ENCODE measurements at regions not wholly inside any gene's neighbourhood (a gene's known extent, or its start where the extent isn't known, plus 50 kb on each side); places are given as distances from the start of the nearest gene placed in this dataset.

DNA sequence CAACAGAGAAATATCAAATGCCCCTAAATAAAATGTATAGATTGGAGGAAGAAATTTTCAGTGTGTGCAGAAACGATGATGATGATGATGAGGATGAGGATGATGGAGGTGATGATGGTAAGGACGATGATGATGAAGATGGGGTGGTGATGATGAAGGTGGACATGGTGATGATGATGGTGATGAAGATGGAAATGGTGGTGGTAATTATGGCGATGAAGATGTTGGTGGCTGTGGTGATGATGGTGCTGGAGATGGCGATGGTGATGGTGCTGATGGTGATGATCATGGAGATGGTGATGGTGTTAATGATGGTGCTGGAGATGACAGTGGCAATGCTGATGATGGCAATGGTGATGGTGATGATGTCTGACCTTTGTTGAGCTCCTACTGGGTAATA is 141.2 kb downstream of the DHX35 start:
- TF ChIP-seq EP300 (IDR thresholded peaks at IDR 0.05) = no peak
- TF ChIP-seq, protein P1, sequence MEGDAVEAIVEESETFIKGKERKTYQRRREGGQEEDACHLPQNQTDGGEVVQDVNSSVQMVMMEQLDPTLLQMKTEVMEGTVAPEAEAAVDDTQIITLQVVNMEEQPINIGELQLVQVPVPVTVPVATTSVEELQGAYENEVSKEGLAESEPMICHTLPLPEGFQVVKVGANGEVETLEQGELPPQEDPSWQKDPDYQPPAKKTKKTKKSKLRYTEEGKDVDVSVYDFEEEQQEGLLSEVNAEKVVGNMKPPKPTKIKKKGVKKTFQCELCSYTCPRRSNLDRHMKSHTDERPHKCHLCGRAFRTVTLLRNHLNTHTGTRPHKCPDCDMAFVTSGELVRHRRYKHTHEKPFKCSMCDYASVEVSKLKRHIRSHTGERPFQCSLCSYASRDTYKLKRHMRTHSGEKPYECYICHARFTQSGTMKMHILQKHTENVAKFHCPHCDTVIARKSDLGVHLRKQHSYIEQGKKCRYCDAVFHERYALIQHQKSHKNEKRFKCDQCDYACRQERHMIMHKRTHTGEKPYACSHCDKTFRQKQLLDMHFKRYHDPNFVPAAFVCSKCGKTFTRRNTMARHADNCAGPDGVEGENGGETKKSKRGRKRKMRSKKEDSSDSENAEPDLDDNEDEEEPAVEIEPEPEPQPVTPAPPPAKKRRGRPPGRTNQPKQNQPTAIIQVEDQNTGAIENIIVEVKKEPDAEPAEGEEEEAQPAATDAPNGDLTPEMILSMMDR (IDR thresholded peaks at IDR 0.05) = no peak
